OCI-LY3 (cell line): ENCODE measurements at regions not wholly inside any gene's neighbourhood (a gene's known extent, or its start where the extent isn't known, plus 50 kb on each side); places are given as distances from the start of the nearest gene placed in this dataset.

Experiments used
- EZH2phosphoT487 ChIP-seq: fragments of 200-600 bp; shearing (Covaris generic); IDR thresholded peaks from 2 replicates; pipeline ENCODE4 v1.6.1; 2018; ENCODE audit warnings: antibody characterized with exemption, mixed run types, low read depth
- TF ChIP-seq, protein P1 (sequence below): fragments of 200-600, 300-600 bp; sonication (generic); IDR thresholded peaks from 2 replicates; pipeline ENCODE4 v1.5.1; 2014; ENCODE audit warnings: antibody characterized with exemption, low read length, low read depth

DNA sequence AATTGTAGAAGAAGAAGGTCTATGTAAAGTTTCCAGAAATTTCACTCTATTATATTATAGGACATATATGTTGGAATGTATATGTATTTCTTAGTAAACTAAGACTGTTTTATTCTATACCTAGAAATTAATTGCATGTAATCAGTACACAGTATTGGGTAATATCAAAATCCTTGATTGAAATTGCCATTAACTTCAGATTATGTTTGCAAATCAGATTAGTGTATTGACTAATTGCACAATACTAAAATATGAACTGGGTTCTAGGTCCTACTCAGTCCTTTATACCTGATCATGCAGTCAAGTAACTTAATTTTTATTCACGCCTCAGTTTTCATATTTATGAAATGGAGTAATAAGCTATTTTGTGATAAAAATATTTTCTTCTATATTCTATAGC is 950.3 kb upstream of the ADGRL3 start:
- TF ChIP-seq, protein P1, sequence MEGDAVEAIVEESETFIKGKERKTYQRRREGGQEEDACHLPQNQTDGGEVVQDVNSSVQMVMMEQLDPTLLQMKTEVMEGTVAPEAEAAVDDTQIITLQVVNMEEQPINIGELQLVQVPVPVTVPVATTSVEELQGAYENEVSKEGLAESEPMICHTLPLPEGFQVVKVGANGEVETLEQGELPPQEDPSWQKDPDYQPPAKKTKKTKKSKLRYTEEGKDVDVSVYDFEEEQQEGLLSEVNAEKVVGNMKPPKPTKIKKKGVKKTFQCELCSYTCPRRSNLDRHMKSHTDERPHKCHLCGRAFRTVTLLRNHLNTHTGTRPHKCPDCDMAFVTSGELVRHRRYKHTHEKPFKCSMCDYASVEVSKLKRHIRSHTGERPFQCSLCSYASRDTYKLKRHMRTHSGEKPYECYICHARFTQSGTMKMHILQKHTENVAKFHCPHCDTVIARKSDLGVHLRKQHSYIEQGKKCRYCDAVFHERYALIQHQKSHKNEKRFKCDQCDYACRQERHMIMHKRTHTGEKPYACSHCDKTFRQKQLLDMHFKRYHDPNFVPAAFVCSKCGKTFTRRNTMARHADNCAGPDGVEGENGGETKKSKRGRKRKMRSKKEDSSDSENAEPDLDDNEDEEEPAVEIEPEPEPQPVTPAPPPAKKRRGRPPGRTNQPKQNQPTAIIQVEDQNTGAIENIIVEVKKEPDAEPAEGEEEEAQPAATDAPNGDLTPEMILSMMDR, result no peak
- no peak for TF ChIP-seq EZH2phosphoT487
